Mesenchymal stem cell (in vitro differentiated cells and primary cell): ENCODE measurements at regions not wholly inside any gene's neighbourhood (a gene's known extent, or its start where the extent isn't known, plus 50 kb on each side); places are given as distances from the start of the nearest gene placed in this dataset.

Experiments used
- DNase-seq: peaks from one replicate; pipeline ENCODE4 v3.0.0-alpha.2; 2013
- H2AFZ ChIP-seq: one replicate; pipeline ENCODE4 v1.6.1; 2013; ENCODE audit warnings: low read depth, mild to moderate bottlenecking, control low read depth, inconsistent platforms, low read length, moderate library complexity
- H2AK5ac ChIP-seq: 2 replicates; pipeline ENCODE4 v1.6.1; 2013; ENCODE audit warnings: low read length, moderate library complexity, mild to moderate bottlenecking, inconsistent platforms; ENCODE audit not compliant: severe bottlenecking
- H2BK120ac ChIP-seq: one replicate; pipeline ENCODE4 v1.6.1; 2013; ENCODE audit warnings: low read depth, mild to moderate bottlenecking, inconsistent platforms, low read length, moderate library complexity
- H2BK12ac ChIP-seq, 2 experiments: one replicate each; pipeline ENCODE4 v1.6.1; 2013; ENCODE audit warnings: inconsistent platforms in 2 of 2, low read length in 2 of 2, mild to moderate bottlenecking in 2 of 2, moderate library complexity in 2 of 2, control low read depth in 1 of 2
- H2BK15ac ChIP-seq: one replicate; pipeline ENCODE4 v1.6.1; 2013; ENCODE audit warnings: mild to moderate bottlenecking, low read depth, inconsistent platforms; ENCODE audit not compliant: poor library complexity, severe bottlenecking
- H2BK5ac ChIP-seq: 2 replicates; pipeline ENCODE4 v1.6.1; 2013; ENCODE audit warnings: low read depth, mild to moderate bottlenecking, low read length, control low read depth, inconsistent platforms; ENCODE audit not compliant: poor library complexity, severe bottlenecking
- H3K14ac ChIP-seq, 2 experiments: one replicate each; pipeline ENCODE4 v1.6.1; 2013; ENCODE audit warnings: inconsistent platforms in 2 of 2, low read length in 2 of 2, control low read depth in 1 of 2, mild to moderate bottlenecking in 1 of 2, moderate library complexity in 1 of 2
- H3K18ac ChIP-seq, 2 experiments: one replicate each; pipeline ENCODE4 v1.6.1; 2013; ENCODE audit warnings: inconsistent platforms in 2 of 2, low read length in 2 of 2, control low read depth in 1 of 2, low read depth in 1 of 2, mild to moderate bottlenecking in 1 of 2
- H3K23ac ChIP-seq, 2 experiments: one replicate each; pipeline ENCODE4 v1.6.1; 2013; ENCODE audit warnings: inconsistent platforms in 2 of 2, low read length in 2 of 2, mild to moderate bottlenecking in 2 of 2, moderate library complexity in 2 of 2, control low read depth in 1 of 2
- H3K27ac ChIP-seq: 2 replicates; pipeline ENCODE4 v1.5.1; 2013; ENCODE audit warnings: mild to moderate bottlenecking, moderate library complexity, low read length, control low read depth, inconsistent platforms; ENCODE audit not compliant: poor library complexity, severe bottlenecking
- H3K27me3 ChIP-seq, 2 experiments: 2 replicates each; pipeline versions ENCODE4 v1.6.1 to v1.7.0; 2013; ENCODE audit warnings: low read length in 2 of 2, mild to moderate bottlenecking in 2 of 2, moderate library complexity in 2 of 2, control low read depth in 1 of 2, inconsistent platforms in 1 of 2; ENCODE audit not compliant: control insufficient read depth in 1 of 2, insufficient read depth in 1 of 2
- H3K36me3 ChIP-seq, 2 experiments: 2 replicates each; pipeline versions ENCODE4 v1.6.1 to v1.7.0; 2013; ENCODE audit warnings: low read length in 2 of 2, control low read depth in 1 of 2, inconsistent platforms in 1 of 2, low read depth in 1 of 2, mild to moderate bottlenecking in 1 of 2; ENCODE audit not compliant: insufficient read depth in 2 of 2, control insufficient read depth in 1 of 2
- H3K4ac ChIP-seq, 2 experiments: one replicate each; pipeline ENCODE4 v1.6.1; 2013; ENCODE audit warnings: inconsistent platforms in 2 of 2, low read length in 2 of 2, mild to moderate bottlenecking in 2 of 2, moderate library complexity in 2 of 2, control low read depth in 1 of 2, low read depth in 1 of 2
- H3K4me1 ChIP-seq: 2 replicates; pipeline ENCODE4 v1.6.1; 2013; ENCODE audit warnings: low read depth, low read length, control low read depth; ENCODE audit not compliant: control insufficient read depth, insufficient read depth
- H3K4me2 ChIP-seq: 2 replicates; pipeline ENCODE4 v1.6.1; 2013; ENCODE audit warnings: low read length, mild to moderate bottlenecking, inconsistent platforms; ENCODE audit not compliant: poor library complexity, severe bottlenecking
- H3K4me3 ChIP-seq, 2 experiments: 2 replicates each; pipeline versions ENCODE4 v1.5.1 to v1.7.0; 2013; ENCODE audit warnings: low read length in 2 of 2, mild to moderate bottlenecking in 2 of 2, control low read depth in 1 of 2, low read depth in 1 of 2; ENCODE audit not compliant: insufficient read depth in 1 of 2
- H3K79me1 ChIP-seq: replicated peaks from 2 replicates; pipeline ENCODE4 v1.6.1; 2013; ENCODE audit warnings: mild to moderate bottlenecking, control low read depth, low read length, inconsistent platforms; ENCODE audit not compliant: poor library complexity, severe bottlenecking
- H3K9ac ChIP-seq: 2 replicates; pipeline ENCODE4 v1.7.0; 2013; ENCODE audit warnings: mild to moderate bottlenecking, low read length, moderate library complexity
- H3K9me3 ChIP-seq: 2 replicates; pipeline ENCODE4 v1.7.0; 2013; ENCODE audit warnings: mild to moderate bottlenecking, low read length; ENCODE audit not compliant: control insufficient read depth
- H4K8ac ChIP-seq: one replicate; pipeline ENCODE4 v1.6.1; 2013; ENCODE audit warnings: inconsistent platforms, mild to moderate bottlenecking, low read length, moderate library complexity
- H4K91ac ChIP-seq: one replicate; pipeline ENCODE4 v1.6.1; 2013; ENCODE audit warnings: mild to moderate bottlenecking, low read length, inconsistent platforms
- whole genome bisulfite sequencing: methylation state at CpG from one replicate; pipeline ENCODE4 v1.1.7; 2013; ENCODE audit warnings: mixed read lengths; 5-methylcytosine and 5-hydroxymethylcytosine counted together

DNA sequence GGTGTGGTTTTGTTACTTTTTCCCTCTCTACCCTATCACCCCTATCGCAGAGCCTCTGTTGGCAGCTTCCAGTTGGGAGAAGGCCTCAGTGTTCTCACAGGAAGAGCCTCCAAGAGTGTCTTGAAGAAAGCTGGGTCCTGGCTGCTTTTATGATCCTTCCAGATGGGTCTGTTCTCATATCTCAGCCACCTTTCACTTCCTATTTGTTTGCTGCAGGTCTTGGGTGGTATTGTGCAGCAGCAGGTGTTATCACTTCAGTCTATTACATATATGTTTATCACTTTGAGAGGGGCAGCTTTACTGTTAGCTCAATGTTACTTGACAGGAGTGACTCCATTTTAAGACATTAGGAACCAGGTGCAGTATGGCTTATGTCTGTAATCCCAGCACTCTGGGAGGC is 59.2 kb upstream of the GDNF start:
- Histone ChIP-seq H2BK15ac (no peak overlapping the region), H3K23ac (no peak overlapping the region), H2AFZ (no peak overlapping the region), H2BK5ac (no peak overlapping the region), H3K27ac (no peak overlapping the region), H3K4ac (no peak overlapping the region), H3K4me1 (peaks cover 2% of the 10 kb centered on the region), H3K27me3 (peaks cover 20 to 24% of the 10 kb centered on the region in 2 experiments), H3K9ac (no peak overlapping the region), H2BK12ac (no peak overlapping the region), H3K9me3 (no peaks in the 10 kb centered on the region), H4K8ac (no peak overlapping the region), H3K4me2 (no peak overlapping the region), H3K79me1 (no peaks in the 10 kb centered on the region), H3K36me3 (no peaks in the 10 kb centered on the region), H3K4me3 (no peak overlapping the region), H2BK120ac (no peak overlapping the region), H2AK5ac (no peak overlapping the region), H3K14ac (no peak overlapping the region), H3K18ac (no peak overlapping the region), H4K91ac (no peak overlapping the region)
- WGBS = 70% methylated on average over 1 of the region's 1 CpG
- no peak for DNase-seq

DNA sequence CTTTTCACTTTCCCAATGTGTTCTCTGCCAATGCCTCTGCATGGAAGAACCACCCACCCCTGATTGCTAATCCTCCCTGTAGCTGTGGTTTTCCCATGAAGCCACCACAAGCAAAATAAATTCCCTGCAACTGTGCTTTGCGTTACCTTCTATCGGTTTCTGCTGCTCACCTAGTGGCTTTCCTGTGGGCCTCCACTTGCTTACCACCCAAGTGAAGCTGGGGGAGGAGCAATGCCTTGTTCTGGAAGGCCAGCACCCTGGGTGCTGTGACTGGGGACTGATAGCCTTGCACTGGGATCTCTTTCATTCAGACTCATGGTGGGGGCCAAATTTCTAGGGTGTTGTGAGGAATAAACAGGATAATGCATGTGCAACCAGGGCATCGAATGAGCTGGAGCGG is 56.3 kb upstream of the GDNF start:
- Histone ChIP-seq H2BK15ac (no peak overlapping the region), H3K4me2 (no peak overlapping the region), H2AFZ (no peak overlapping the region), H3K23ac (no peak overlapping the region), H2BK120ac (no peak overlapping the region), H2BK5ac (no peak overlapping the region), H3K79me1 (no peaks in the 10 kb centered on the region), H3K18ac (no peak overlapping the region), H2AK5ac (no peak overlapping the region), H3K4ac (no peak overlapping the region), H3K14ac (no peak overlapping the region), H3K27ac (no peak overlapping the region), H3K27me3 (peaks cover 14 to 18% of the 10 kb centered on the region in 2 experiments), H4K8ac (peak overlapping the region; percentile 20), H4K91ac (no peak overlapping the region), H3K36me3 (no peaks in the 10 kb centered on the region), H3K4me1 (peaks cover 2% of the 10 kb centered on the region), H2BK12ac (no peak overlapping the region), H3K9ac (no peak overlapping the region), H3K9me3 (no peaks in the 10 kb centered on the region), H3K4me3 (no peak overlapping the region)
- no peak for DNase-seq
- 68% methylated on average over 4 of the region's 4 CpGs for WGBS

DNA sequence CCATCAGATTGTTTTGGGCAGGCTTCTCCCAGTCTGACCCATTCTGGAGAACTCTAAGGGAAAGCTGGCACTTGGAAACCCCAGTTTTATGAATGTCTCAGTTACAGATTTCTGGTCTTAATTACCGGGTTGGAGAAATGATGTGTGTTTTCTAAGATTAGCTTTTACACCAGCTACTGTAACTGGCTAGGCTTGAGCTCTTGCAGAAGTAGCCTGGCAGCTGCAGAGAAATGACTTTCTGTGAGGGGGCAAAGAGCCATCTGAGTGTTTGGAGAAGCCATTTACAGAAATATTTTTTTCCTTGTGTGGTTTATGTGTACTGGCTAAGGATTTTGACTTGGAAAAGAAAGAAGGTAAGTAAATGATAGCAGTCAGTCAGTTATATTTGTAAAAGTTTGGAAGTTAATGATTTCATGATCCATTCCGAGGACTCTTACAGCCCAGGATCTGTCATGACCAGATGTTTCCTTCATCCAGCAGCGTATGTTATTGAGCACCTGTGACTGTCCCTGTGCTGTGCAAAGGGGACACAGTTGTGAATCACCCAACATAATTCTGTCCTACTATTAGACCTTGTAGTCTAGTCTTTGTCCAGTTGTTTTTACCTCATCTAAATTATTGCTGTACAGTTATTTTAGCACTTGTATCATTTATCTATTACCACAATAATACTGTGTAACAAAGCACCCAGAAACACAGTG is 53.7 kb upstream of the GDNF start:
- Histone ChIP-seq H3K4me1 (peaks cover 2% of the 10 kb centered on the region), H3K4me3 (no peak overlapping the region), H2BK120ac (no peak overlapping the region), H3K9ac (no peak overlapping the region), H2AFZ (no peak overlapping the region), H3K36me3 (no peaks in the 10 kb centered on the region), H3K4me2 (no peak overlapping the region), H2BK15ac (no peak overlapping the region), H3K27me3 (peaks cover 13 to 14% of the 10 kb centered on the region in 2 experiments), H3K9me3 (no peaks in the 10 kb centered on the region), H3K23ac (no peak overlapping the region), H3K79me1 (no peaks in the 10 kb centered on the region), H3K27ac (no peak overlapping the region), H3K18ac (no peak overlapping the region), H3K4ac (no peak overlapping the region), H4K91ac (no peak overlapping the region), H2BK5ac (no peak overlapping the region), H3K14ac (no peak overlapping the region), H2AK5ac (no peak overlapping the region), H4K8ac (no peak overlapping the region), H2BK12ac (no peak overlapping the region)
- WGBS = 69% methylated on average over 3 of the region's 3 CpGs
- no peak for DNase-seq

DNA sequence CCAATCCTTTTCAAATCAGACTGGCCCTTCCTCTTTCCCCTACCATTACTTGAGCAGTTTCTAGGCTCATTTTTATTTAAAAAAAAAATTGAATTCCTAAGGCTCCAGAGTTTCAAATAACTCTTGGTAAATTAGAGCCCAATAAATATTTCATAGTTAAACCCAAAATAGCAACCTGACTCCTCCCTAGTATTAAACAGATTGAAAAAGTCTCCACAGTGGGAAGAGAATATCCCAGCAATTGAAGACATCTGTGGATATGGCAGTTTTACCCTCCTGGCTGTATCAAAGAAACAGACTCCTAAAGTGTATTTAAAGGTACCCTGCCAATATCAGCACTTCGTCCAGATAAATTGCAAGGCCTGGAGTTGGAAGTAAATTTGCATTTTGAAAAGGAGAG is 52.7 kb upstream of the GDNF start:
- Histone ChIP-seq H3K36me3 (no peaks in the 10 kb centered on the region), H3K27me3 (peaks cover 10 to 13% of the 10 kb centered on the region in 2 experiments), H2BK5ac (no peak overlapping the region), H3K4me2 (no peak overlapping the region), H4K91ac (no peak overlapping the region), H2BK120ac (no peak overlapping the region), H3K27ac (no peak overlapping the region), H3K79me1 (no peaks in the 10 kb centered on the region), H3K23ac (no peak overlapping the region), H2AFZ (no peak overlapping the region), H3K18ac (no peak overlapping the region), H3K4me3 (no peak overlapping the region), H2AK5ac (no peak overlapping the region), H3K9me3 (no peaks in the 10 kb centered on the region), H2BK12ac (no peak overlapping the region), H2BK15ac (no peak overlapping the region), H3K4ac (no peak overlapping the region), H4K8ac (no peak overlapping the region), H3K9ac (no peak overlapping the region), H3K14ac (no peak overlapping the region), H3K4me1 (peaks cover 2% of the 10 kb centered on the region)
- no peak for DNase-seq
- 88% methylated on average over 1 of the region's 1 CpG for WGBS
